RWPE2 (cell line): ENCODE measurements at regions not wholly inside any gene's neighbourhood (a gene's known extent, or its start where the extent isn't known, plus 50 kb on each side); places are given as distances from the start of the nearest gene placed in this dataset.

Source experiments
- ATAC-seq: fragments of 200-7000 bp; cut with Tn5 transposase; 3 replicates; pipeline ENCODE4 v1.9.1; 2021; ENCODE audit warnings: low read depth
- DNase-seq: peaks from one replicate; pipeline ENCODE4 v3.0.0-alpha.2; 2020; ENCODE audit warnings: low spot score
- H3K27ac ChIP-seq: fragments of 450-650 bp; 2 replicates; pipeline ENCODE4 v1.5.1; 2017; ENCODE audit warnings: mild to moderate bottlenecking; ENCODE audit not compliant: poor library complexity, severe bottlenecking
- H3K27me3 ChIP-seq: fragments of 250-450 bp; sonication (Bioruptor Pico); 2 replicates; pipeline ENCODE4 v1.5.1; 2021; ENCODE audit warnings: mild to moderate bottlenecking, moderate library complexity; ENCODE audit not compliant: insufficient read depth, poor library complexity, severe bottlenecking
- H3K36me3 ChIP-seq: fragments of 250-450 bp; sonication (Bioruptor Pico); 2 replicates; pipeline ENCODE4 v1.5.1; 2020; ENCODE audit warnings: low read depth, mild to moderate bottlenecking, moderate library complexity
- H3K4me1 ChIP-seq: fragments of 250-450 bp; sonication (Bioruptor Pico); 2 replicates; pipeline ENCODE4 v1.5.1; 2021; ENCODE audit warnings: mild to moderate bottlenecking, moderate library complexity; ENCODE audit not compliant: insufficient read depth, poor library complexity, severe bottlenecking
- H3K4me3 ChIP-seq: fragments of 250-450 bp; sonication (Bioruptor Pico); 2 replicates; pipeline ENCODE4 v1.5.1; 2021; ENCODE audit warnings: mild to moderate bottlenecking, moderate library complexity; ENCODE audit not compliant: severe bottlenecking
- H3K9me3 ChIP-seq: fragments of 250-450 bp; sonication (Bioruptor Pico); 2 replicates; pipeline ENCODE4 v1.5.1; 2021; ENCODE audit warnings: mild to moderate bottlenecking, moderate library complexity; ENCODE audit not compliant: severe bottlenecking
- TF ChIP-seq, protein P1 (sequence below): fragments of 450-650 bp; IDR thresholded peaks from one replicate; pipeline ENCODE4 v1.5.1; 2017; ENCODE audit warnings: mild to moderate bottlenecking, moderate library complexity; ENCODE audit not compliant: poor library complexity, severe bottlenecking

GRCh38 chr9:93900971-93901861 lies 53.9 kb downstream of the BARX1 start:
- ATAC-seq = no peak
- Histone ChIP-seq H3K27ac (no peak overlapping the region), H3K9me3 (no peaks in the 10 kb centered on the region), H3K36me3 (no peaks in the 10 kb centered on the region), H3K4me1 (no peaks in the 10 kb centered on the region), H3K4me3 (no peak overlapping the region), H3K27me3 (no peaks in the 10 kb centered on the region)
- DNase-seq = no peak
- TF ChIP-seq, protein P1, sequence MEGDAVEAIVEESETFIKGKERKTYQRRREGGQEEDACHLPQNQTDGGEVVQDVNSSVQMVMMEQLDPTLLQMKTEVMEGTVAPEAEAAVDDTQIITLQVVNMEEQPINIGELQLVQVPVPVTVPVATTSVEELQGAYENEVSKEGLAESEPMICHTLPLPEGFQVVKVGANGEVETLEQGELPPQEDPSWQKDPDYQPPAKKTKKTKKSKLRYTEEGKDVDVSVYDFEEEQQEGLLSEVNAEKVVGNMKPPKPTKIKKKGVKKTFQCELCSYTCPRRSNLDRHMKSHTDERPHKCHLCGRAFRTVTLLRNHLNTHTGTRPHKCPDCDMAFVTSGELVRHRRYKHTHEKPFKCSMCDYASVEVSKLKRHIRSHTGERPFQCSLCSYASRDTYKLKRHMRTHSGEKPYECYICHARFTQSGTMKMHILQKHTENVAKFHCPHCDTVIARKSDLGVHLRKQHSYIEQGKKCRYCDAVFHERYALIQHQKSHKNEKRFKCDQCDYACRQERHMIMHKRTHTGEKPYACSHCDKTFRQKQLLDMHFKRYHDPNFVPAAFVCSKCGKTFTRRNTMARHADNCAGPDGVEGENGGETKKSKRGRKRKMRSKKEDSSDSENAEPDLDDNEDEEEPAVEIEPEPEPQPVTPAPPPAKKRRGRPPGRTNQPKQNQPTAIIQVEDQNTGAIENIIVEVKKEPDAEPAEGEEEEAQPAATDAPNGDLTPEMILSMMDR = no peak

DNA sequence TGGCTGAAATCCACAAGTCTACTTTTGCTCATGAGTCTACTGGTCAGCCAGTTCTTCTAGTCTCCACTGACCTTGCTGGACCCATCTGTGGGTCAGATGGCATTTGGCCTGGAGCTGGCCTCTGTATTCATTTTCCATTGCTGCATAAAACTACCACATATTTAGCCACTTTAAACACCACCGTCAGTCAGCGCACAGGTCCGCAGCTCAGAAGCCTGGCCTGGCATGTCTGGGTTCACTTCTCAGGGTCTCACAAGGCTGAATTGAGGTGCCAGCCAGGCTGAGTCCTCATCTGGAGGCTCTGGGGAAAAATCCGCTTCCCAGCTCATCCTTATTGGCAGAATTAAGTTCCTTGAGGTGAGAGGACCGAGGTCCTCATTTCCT lies 54.7 kb downstream of the BARX1 start:
- H3K27ac ChIP-seq = no peak overlapping the region
- DNase-seq (no peak), ATAC-seq (no peak)
- H3K9me3 ChIP-seq = no peaks in the 10 kb centered on the region
- H3K36me3 ChIP-seq = no peaks in the 10 kb centered on the region
- TF ChIP-seq, protein P1 = no peak
- H3K27me3 ChIP-seq = no peaks in the 10 kb centered on the region
- H3K4me3 ChIP-seq = no peak overlapping the region
- H3K4me1 ChIP-seq = no peaks in the 10 kb centered on the region

DNA sequence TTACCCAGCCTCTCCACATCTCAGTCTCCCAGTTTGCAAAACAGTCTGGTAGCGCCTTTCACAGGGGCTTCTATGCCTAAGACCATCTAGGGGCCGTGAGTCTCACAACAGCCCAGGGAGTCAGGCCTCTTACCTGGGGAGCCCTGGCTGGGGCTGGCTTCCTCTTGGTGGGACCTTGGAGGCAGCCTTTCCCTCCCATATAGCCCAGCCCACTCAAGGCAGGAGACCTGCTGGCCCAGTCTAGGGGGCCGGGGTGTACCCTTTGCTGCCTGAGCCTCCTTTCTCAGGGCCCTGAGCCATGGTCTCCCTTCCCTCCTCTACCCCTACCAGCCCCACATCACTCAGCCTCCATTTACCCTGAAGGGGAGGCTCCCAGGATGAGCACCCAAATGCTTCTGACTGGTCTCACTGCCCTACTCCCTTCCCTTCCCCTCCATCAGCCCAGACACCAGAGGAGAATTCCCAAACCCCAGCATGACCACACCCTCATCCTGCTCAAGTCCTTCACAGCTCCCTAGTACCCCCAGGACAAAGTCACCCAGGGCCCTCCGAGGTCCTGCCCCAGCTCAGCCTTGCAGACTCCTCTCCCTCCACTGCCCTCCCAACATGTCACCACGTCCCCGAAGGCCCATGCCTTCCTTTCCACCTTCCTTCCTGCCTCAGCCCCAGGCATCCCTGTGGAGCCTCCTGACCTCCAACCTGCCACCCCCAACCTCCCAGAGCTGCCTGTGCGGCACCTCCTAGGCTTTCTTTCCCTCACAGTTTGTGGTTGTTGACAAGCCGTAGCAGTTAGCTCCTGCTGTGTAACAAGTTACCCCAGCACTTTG lies 55.3 kb downstream of the BARX1 start:
- DNase-seq (no peak), ATAC-seq (no peak)
- Histone ChIP-seq H3K9me3 (no peaks in the 10 kb centered on the region), H3K27ac (no peak overlapping the region), H3K36me3 (no peaks in the 10 kb centered on the region), H3K4me3 (no peak overlapping the region), H3K4me1 (no peaks in the 10 kb centered on the region), H3K27me3 (no peaks in the 10 kb centered on the region)
- TF ChIP-seq, protein P1 = no peak

DNA sequence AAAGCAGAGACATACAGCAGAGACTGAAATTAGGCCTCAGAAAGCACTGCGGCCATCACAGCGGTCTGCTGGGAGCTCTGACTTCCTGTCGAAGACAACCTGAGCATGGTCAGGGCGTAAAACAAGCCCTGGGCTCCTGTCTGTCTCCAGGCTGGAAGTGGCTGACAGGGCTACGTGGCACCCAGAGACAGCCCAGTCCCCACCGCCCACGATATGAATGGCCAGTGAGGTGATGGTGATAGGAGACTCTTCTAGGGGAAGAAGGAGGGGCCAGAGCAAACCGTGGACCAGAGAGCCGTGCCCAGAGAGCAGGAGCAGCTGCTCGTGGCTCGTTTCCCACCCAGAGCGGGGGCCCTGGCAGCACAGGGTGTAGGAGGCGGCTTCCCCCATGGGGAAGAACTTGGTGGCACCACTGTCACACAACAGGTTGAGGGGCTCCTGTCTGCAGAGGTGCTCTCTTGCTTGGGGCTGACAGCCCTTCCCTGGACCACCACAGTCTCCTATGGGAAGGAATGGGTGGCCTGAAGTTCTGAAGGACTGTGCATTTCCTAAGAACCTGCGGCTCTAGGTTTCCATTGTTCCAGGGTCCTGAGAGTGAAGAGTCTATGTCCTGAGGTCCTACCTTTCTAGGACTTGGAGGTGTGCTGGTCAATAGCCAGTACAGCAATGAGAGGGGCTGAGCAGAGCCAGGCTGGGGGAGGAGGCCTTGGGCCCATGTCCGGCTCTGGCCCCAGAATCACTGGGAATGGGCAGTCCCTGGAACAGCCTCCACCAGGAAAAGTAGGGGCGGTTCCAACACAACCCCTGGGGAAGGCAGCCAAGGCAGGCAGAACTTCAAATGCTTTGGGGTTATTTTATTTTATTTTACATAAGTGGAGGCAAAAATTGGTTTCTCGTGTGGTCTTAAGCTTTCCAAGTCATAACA lies 56.4 kb downstream of the BARX1 start:
- Histone ChIP-seq H3K4me3 (no peak overlapping the region), H3K27me3 (no peaks in the 10 kb centered on the region), H3K9me3 (no peaks in the 10 kb centered on the region), H3K4me1 (no peaks in the 10 kb centered on the region), H3K36me3 (no peaks in the 10 kb centered on the region), H3K27ac (no peak overlapping the region)
- ATAC-seq (no peak), DNase-seq (no peak)
- TF ChIP-seq, protein P1 = no peak
